HPDE6-E6E7 (cell line): ENCODE measurements at regions not wholly inside any gene's neighbourhood (a gene's known extent, or its start where the extent isn't known, plus 50 kb on each side); places are given as distances from the start of the nearest gene placed in this dataset.
"Not testable (repeated sequence)": the region's sequence is repeated elsewhere in the genome, so short reads cannot be mapped to it uniquely, and the experiment has no call there.

Experiments used
- DNase-seq: peaks from one replicate; pipeline ENCODE4 v3.0.0; 2011; ENCODE audit warnings: missing footprints; ENCODE audit errors: extremely low spot score

- no peak for DNase-seq
Observed at GRCh38 chr1:157226739-157227138, 88.5 kb upstream of the ETV3 start.

DNA sequence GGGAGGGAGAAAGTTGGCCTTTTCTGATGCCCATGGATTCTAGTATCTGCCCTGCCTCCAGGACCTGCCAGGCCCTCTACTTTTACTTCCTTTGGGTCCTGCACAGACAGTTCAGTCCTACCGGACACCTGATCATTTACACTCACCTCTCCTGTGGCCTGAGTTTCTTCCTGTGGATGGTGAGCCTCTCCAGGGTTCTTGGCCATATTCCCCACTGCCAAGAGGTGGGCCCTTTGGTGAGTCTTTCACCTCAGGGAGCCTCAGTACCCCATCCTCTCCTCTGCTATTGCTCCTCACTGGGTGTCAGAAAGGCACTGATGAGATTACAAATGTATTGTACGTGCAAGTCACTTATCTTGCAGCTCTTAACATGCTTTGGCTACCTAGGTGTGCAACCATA is 81.4 kb upstream of the ETV3 start:
- DNase-seq, result no peak

DNA sequence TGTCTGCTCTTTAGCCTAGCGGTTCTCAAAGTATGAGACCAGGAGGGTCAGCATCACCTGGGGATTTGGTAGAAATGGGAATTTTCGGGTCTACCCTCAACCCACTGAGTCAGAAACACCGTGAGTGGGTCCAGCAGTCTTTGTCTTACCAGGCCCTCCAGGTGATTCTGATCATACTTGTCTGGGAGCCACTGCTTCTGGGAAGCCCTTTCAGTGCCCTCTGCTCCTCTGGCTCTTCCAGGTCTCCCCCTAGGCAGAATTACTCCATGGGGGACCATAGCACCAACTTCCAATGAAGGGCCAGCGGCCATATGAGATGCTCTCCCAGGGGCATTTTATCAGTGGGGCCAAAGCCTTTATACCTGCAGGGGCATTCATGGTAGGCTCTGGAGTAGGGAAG is 81.0 kb upstream of the ETV3 start:
- no peak for DNase-seq

DNA sequence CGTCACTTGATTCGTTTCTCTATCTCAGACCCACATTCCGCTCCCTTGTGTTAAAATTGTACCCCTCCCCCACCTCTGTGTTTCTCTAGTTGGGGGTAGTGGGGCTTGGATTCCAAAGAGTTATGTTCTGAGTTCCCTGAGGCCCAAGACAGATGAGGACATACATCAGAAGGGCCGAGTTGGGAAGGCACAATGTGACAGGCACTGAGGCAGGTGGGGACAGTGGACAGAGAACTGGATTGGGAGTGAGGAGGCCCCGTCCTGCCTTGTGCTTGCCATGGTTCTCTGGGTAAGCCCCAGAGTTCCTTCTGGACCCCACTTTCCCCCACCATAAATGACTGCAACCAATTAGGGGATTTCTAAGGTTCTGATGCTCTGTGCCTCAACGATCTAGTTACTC is 80.5 kb upstream of the ETV3 start:
- no peak for DNase-seq

DNA sequence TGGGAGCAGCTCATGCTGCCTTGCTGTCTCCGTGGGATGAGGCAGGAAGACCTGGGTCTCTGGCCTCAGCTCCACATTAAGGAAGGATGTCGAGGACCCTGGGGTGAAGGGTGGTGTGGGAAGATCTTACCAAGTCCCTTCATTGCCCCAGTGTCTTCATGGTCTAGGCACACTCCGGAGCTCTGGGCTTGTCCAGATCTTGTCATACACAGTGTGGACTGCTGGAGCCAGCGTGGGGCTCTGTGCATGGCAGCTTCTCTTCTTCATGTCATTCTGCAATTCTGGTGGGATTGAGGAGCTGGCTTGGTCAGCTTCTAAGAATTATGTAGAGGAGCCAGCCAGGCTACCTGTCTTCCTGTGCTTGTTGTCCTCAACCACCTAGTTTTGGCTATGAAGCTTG is 79.3 kb upstream of the ETV3 start:
- no peak for DNase-seq

DNA sequence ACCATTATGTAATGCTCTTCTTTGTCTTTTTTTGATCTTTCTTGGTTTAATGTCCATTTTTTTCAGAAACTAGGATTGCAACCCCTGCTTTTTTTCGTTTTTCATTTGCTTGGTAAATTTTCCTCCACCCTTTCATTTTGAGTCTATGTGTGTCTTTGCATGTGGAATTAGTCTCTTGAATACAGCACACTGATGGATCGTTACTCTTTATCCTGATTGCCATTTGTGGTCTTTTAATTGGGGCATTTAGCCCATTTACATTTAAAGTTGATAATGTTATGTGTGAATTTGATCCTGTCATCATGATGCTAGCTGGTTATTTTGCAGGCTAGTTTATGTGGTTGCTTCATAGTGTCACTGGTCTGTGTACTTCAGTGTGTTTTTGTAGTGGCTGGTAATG is 75.6 kb upstream of the ETV3 start:
- DNase-seq, result no peak

DNA sequence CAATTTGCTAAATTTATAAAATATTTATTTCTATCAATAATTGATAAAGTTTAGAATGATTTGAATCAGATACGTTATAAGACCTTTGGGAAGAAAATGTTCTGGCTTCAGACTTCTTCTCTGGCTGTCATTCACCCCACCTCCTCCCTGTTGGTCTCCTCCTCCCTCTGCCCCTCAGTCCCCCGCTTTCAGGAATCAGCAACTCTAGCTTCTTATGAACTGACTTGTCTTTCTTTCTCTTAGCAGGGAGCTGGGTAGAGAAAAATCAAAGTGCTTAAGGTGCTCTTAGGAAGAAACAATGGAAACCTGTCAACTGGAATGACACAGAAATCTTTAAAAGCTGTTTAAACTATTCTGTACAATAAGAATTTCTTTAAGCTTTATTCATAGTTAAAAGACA is 71.3 kb upstream of the ETV3 start:
- no peak for DNase-seq

- DNase-seq, result not testable (repeated sequence)
Observed at GRCh38 chr1:157205982-157206381, 67.8 kb upstream of the ETV3 start.

GRCh38 chr1:157203166-157203565 is 65.0 kb upstream of the ETV3 start:
- no peak for DNase-seq

DNA sequence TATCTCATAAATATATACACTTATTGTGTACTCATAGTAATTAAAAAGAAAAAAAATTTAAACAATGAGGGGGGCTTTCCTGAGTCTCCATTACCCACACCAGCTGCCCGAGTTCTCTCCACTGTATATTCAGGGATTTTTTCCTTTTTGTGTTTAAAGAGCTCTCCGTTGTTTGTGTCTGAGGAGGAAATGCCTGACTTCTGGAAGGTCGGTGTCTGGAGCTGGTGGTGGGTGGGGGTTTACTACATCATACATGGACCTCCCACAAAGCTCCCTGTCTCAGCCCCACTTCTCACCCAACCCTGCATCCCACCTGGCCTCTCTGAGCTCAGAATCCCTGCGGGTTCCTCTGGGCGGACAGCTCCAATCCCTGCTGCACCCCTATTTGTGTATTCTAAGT is 64.1 kb upstream of the ETV3 start:
- DNase-seq, result no peak

DNA sequence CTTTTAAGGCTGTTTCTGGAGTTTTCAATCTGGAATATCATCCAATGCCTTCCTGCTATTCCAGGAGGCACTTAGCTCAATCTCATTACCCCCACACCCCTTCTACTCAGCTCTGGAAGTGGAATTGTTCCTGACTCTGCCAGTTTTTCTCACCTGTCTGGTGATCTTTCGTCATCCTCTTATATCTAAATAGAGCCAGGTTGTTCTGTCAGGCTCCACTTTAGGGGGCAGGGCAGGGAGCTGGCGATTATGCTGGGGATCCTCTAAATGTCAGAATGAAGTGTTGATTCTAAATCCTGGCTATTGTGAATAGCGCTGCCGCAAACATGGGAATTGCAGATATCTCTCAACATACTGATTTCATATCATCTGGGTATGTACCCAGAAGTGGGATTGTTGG is 63.6 kb upstream of the ETV3 start:
- DNase-seq, result no peak

- DNase-seq, result no peak
Observed at GRCh38 chr1:157200451-157200850, 62.3 kb upstream of the ETV3 start.

- DNase-seq, result peak; percentile 26
Observed at GRCh38 chr1:157199421-157199755, 61.2 kb upstream of the ETV3 start.

DNA sequence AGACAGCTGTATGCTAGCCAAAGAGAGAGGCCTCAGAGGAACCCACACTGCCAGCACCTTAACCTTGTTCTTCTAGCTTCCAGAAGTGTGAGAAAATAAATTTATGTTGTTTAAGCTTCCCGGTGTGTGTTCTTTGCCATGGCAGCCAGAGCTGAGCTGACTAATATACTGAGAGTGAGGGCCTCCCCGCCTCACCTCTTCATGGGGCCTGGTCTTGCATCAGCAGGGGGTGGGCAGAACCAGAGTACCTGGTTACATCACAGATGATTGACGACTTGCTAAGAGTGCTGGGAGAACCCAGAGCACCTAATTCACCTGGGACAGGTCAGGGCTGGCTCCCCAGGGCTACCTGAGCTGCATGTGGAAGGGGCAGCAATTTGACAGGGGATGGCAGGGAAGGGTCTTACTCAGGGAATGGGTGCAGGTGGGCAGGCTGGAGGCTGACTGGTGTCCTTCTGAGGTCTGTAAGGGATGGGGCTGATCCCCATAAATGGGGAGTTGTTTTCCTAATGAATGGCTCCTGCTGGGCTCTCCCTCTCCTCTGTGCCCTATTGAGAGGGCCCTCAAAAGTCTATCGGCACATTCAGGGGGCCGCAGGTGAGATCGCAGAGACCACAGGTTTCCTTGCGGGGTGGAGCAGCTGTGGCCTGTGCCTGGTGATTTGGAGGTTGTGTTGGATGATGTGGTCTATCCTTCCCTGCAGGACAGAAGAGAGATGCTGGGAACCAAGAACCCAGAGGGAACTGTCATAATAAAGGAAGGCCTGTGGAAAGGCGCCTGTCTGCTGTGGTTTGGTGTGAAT is 60.6 kb upstream of the ETV3 start:
- peak; percentile 57 for DNase-seq

DNA sequence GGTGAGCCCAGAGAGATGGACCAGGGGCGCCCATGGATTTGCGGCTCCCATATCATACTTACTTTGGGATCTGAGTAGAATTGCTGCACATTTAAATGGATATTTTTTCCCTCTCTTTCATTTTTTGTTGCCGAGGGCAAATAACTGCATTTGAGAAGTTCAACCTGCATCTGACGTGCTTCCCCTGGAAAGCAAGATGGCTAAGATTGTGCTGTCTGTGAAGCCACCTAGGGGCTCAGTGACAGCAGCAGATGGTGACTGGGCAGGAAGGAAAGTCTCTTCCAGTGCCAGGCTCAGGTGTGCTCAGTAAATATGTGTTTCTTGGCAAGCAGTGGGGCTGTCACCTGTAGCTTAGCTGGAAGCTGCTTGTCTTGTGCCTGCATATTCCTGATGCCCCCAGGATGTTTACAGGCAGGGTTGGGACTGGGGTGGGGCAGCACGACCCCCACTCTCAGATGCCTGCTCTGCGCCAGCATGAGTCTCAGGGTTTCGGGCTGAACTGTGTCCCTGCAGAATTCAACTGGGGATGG is 59.8 kb upstream of the ETV3 start:
- no peak for DNase-seq

DNA sequence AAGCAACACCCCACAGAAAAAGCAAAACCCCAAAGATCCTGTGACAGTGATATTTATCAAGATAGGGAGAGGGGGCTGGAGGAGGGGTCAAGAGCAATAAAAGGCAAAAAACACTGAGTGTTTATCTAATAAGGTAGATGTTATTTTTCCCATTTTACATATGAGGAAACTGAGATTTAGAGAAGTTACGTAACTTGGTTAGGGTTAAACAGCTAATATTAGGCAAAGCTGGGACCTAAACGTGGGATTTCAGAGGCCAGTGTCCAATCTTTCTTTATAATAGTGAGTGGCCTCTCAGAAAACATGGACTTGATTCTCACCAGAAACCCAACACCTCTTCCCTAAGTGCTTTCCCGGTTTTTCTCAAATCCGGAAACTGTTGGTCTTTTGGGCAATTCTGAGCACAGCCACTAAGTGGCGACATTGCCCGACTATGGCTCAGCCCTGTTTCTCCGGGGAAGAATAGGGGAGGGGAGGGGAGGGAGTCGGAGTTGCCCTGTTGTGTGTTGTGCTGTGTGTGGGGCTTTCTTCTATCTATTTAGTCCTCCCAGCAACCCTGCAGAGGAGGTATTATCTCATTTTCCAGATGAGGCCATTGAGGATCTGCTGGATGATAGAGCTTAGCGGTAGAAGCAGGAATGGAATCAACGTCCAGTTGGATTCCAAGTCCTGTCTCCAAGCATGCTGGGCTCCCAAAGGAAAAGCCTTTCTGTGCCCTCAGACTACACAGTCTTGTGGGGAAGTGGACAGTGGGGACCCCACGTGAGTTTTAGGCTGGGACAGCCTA is 58.7 kb upstream of the ETV3 start:
- not testable (repeated sequence) for DNase-seq

GRCh38 chr1:157196245-157196543 is 58.0 kb upstream of the ETV3 start:
- DNase-seq, result no peak

- DNase-seq, result no peak
Observed at GRCh38 chr1:157195521-157196244, 57.5 kb upstream of the ETV3 start.

- DNase-seq, result no peak
Observed at GRCh38 chr1:157194731-157195520, 56.7 kb upstream of the ETV3 start.

DNA sequence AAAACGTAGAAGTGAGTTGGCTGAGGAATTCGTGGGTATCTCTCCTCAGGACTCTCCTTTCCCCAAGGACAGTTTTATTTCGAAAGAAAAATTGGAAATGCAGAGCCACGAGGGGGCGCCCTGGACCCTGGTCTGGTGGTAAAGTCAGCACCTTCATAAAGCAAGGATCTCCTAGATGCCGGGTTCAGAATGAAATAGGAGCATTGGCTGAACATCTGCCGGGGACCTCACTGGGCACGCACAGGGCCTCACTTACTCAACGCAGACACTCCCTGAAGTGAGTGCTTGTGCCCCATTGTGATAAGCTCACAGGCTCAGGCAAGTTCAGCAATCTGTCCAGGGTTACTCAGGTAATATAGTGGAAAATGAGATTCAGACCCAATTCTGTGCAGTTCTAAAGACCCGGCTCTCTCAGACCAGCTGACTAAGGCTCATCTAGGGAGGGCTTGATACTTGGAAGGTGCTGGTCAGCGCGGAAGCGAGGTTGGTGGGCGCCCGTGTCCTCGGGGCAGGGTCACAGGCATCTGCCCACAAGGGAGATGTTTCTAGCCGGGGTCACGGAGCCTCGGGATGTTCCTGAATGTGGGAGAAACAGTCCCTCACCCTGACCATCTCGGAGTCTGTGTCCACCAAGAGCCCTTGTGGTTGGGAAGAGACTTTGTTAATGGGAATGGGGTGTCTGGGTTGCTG is 55.7 kb upstream of the ETV3 start:
- peak; percentile 43 for DNase-seq

DNA sequence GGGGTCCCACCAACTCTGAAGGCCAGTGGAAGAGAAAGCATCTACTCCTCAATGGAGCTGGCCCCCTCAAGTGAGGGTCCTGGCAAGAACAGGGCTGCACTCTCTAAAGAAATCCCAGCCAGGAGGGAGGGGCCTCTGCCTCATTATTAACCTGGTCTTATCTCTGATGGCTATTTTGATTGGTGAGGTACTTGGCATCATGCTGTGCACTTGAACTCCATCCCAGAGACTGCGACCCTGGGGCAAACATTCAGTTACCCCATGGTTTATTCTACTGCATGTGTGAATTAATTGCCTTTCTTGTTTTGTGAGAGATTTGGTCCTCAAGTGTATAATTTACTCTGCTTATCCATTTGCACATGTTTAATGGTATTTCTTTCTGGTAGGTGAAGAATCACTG is 55.0 kb upstream of the ETV3 start:
- no peak for DNase-seq
